Ascending aorta (tissue), 2 donors: ENCODE measurements at regions not wholly inside any gene's neighbourhood (a gene's known extent, or its start where the extent isn't known, plus 50 kb on each side); places are given as distances from the start of the nearest gene placed in this dataset.
A peak's percentile ranks its signal among the peaks of the same experiment; 100 is the strongest.

ENCODE experiments used
- DNase-seq, 2 donors: peaks; one replicate each; pipeline ENCODE4 v3.0.0-alpha.2; 2019; ENCODE audit warnings: low spot score in 2 of 2
- H3K27ac ChIP-seq, 2 donors: fragments of 200-600 bp; sonication (generic); one replicate each; pipeline ENCODE4 v1.5.1; 2016 to 2017; ENCODE audit warnings: mild to moderate bottlenecking in 1 of 2
- H3K27me3 ChIP-seq: fragments of 200-600 bp; sonication (generic); one replicate; pipeline ENCODE4 v1.5.1; 2017
- H3K36me3 ChIP-seq, 2 donors: fragments of 200-600 bp; sonication (generic); one replicate each; pipeline ENCODE4 v1.5.1; 2016
- H3K4me1 ChIP-seq, 2 donors: fragments of 200-600 bp; sonication (generic); one replicate each; pipeline ENCODE4 v1.5.1; 2016 to 2017; ENCODE audit warnings: mild to moderate bottlenecking in 1 of 2
- H3K4me3 ChIP-seq, 2 donors: fragments of 200-600 bp; sonication (generic); one replicate each; pipeline ENCODE4 v1.5.1; 2016 to 2017; ENCODE audit warnings: mild to moderate bottlenecking in 1 of 2
- H3K9me3 ChIP-seq, 2 donors: fragments of 200-600 bp; sonication (generic); one replicate each; pipeline ENCODE4 v1.5.1; 2016
- intact Hi-C: fragments of 100-400 bp; cut with DNase I; formaldehyde crosslinking; loops from one replicate; pipeline ENCODE4 v1.15.1; 2023
- TF ChIP-seq, protein P1 (sequence below), 3 experiments: fragments of 200-600 bp in 2 of 3; fragments of 450-650 bp in 1 of 3; sonication (generic) in 2 of 3; IDR thresholded peaks; one replicate each; pipeline ENCODE4 v1.5.1; 2016 to 2019; ENCODE audit warnings: antibody characterized with exemption in 3 of 3, mild to moderate bottlenecking in 1 of 3, moderate library complexity in 1 of 3

DNA sequence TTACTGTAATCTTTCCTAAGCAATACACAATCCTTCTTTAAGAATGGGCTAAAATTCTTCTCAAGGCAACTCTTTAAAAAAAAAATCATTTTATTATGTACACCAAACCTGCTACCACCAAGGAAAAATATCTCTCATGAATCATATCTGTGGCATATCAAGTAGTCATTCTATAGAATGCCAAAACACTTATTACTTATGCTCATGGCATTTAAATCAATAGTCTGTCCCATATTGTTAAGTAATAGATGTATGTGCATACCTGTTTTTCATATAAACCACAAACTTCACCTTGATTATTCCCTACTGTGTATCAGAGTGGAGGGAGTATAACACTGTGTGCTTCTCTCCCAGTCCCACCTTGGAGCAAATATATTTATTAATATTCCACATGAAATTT, 95.8 kb upstream of the SETBP1 start:
- no peak for DNase-seq
- Histone ChIP-seq H3K4me3 (no peak overlapping the region), H3K9me3 (no peaks in the 10 kb centered on the region), H3K27me3 (no peaks in the 10 kb centered on the region), H3K27ac (no peak overlapping the region), H3K36me3 (no peaks in the 10 kb centered on the region), H3K4me1 (peaks cover 9 to 21% of the 10 kb centered on the region in 2 donors)
- intact Hi-C loops = loop anchor here (10.0 kb wide), 1 partner anchor 660 kb away; no protein-coding TSS in a partner anchor
- TF ChIP-seq, protein P1, sequence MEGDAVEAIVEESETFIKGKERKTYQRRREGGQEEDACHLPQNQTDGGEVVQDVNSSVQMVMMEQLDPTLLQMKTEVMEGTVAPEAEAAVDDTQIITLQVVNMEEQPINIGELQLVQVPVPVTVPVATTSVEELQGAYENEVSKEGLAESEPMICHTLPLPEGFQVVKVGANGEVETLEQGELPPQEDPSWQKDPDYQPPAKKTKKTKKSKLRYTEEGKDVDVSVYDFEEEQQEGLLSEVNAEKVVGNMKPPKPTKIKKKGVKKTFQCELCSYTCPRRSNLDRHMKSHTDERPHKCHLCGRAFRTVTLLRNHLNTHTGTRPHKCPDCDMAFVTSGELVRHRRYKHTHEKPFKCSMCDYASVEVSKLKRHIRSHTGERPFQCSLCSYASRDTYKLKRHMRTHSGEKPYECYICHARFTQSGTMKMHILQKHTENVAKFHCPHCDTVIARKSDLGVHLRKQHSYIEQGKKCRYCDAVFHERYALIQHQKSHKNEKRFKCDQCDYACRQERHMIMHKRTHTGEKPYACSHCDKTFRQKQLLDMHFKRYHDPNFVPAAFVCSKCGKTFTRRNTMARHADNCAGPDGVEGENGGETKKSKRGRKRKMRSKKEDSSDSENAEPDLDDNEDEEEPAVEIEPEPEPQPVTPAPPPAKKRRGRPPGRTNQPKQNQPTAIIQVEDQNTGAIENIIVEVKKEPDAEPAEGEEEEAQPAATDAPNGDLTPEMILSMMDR (IDR thresholded peaks at IDR 0.05) = no peak

DNA sequence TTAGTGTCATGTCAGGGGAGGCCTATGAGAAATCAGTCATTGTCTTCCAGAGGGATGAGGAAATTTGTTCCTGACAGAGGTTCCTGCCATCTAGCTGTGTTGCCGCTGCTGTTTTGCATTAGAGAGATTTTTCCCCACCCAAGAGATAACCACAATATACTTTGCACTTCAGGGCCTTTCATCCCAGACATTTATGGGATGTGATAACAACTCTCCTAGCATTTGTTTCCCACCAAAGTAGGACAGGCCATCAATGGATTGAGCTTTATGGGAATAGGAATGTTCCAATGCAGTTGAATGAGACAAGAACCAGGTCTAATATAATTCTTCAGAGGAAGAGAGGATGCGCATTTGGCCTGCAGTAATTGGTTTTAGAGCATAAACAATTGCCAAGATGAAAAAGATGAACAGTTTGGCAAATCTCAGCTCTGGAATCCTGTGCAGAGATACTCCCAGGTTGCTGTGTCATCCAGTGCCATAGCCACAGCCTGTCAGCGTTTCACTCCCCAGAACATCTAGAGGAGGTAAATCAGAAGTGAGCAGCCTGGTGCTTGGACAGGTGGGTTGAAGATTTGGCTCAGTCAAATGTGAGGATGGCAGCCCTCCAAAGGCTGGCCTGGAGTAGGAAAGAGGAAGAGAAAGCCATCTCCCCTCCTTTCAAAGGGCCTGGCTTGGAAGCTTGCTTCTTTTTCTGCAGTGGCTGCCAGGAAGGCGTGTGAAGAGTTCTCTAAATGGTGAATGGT, 93.7 kb upstream of the SETBP1 start:
- Histone ChIP-seq H3K9me3 (no peaks in the 10 kb centered on the region), H3K27ac (no peak overlapping the region), H3K4me3 (no peak overlapping the region), H3K4me1 (peaks cover 3 to 26% of the 10 kb centered on the region in 2 donors), H3K27me3 (no peaks in the 10 kb centered on the region), H3K36me3 (no peaks in the 10 kb centered on the region)
- intact Hi-C loops = loop anchor here (10.0 kb wide), 1 partner anchor 658 kb away; no protein-coding TSS in a partner anchor
- no peak for DNase-seq
- TF ChIP-seq, protein P1 (IDR thresholded peaks at IDR 0.05) = no peak

DNA sequence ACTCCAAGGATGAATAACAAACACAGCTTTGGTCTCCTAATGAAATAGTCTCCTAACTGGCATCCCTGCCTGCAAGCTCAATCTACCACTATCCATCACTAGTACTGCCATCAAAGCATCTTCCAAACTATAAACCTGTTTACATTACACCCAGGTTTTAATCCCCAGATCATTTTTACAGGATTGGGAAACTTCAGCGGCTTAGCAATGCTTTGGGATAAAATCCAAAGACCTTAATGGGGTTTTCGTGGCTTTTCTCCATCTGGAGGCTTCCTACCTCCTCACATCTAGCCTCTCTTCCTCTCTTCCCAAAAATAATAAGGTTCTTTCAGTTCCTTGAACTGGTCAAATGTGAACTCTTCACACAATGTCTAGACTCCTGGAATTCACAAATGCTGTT, 92.2 kb upstream of the SETBP1 start:
- intact Hi-C loops = loop anchor here (10.0 kb wide), 1 partner anchor 656 kb away; no protein-coding TSS in a partner anchor
- DNase-seq = no peak
- peak overlapping the region; percentile 80 to 87 for H3K27ac ChIP-seq
- H3K36me3 ChIP-seq = no peaks in the 10 kb centered on the region
- TF ChIP-seq, protein P1 (IDR thresholded peaks at IDR 0.05) = no peak
- peaks cover 3 to 30% of the 10 kb centered on the region in 2 donors for H3K4me1 ChIP-seq
- no peaks in the 10 kb centered on the region for H3K27me3 ChIP-seq
- no peak overlapping the region for H3K4me3 ChIP-seq
- H3K9me3 ChIP-seq = no peaks in the 10 kb centered on the region

DNA sequence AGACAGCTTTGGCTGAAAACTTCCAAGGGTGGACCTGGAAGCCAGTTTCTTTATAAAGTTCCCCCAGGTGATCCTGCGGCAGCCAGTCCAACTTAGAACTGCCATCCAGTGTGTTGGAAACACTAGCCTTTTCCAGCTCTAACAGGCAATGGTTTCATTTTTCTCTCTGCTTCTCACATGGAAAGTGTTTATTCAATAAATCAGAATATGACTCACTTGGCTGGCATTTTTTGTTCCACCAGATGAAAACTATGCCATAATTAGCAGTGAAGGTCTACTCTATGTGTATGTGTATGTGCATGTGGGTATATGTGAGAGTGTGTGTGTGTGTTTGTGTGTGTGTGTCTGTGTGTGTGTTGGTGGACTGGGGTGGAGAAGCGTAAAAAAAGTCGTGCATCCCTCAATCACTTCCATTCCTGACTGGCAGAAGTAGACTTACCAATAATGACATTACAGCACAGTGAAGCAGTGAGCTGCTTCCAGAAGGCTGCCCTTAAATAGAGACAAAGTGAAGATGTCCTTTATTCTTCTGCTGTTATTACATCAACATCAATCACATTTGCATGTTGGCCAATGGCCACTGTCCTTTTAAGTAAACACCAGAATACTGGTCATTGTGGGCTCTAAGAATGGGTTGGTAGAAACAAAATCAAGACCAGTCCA, 90.9 kb upstream of the SETBP1 start:
- H3K4me3 ChIP-seq = no peak overlapping the region
- DNase-seq = no peak
- H3K27me3 ChIP-seq = no peaks in the 10 kb centered on the region
- H3K9me3 ChIP-seq = no peaks in the 10 kb centered on the region
- peak overlapping the region; percentile 80 to 87 for H3K27ac ChIP-seq
- no peaks in the 10 kb centered on the region for H3K36me3 ChIP-seq
- TF ChIP-seq, protein P1 (IDR thresholded peaks at IDR 0.05) = no peak
- intact Hi-C loops = loop anchor here (5.0 to 10.0 kb wide), 6 partner anchors 205 to 1035 kb away; no protein-coding TSS in a partner anchor
- peaks cover 6 to 37% of the 10 kb centered on the region in 2 donors for H3K4me1 ChIP-seq

DNA sequence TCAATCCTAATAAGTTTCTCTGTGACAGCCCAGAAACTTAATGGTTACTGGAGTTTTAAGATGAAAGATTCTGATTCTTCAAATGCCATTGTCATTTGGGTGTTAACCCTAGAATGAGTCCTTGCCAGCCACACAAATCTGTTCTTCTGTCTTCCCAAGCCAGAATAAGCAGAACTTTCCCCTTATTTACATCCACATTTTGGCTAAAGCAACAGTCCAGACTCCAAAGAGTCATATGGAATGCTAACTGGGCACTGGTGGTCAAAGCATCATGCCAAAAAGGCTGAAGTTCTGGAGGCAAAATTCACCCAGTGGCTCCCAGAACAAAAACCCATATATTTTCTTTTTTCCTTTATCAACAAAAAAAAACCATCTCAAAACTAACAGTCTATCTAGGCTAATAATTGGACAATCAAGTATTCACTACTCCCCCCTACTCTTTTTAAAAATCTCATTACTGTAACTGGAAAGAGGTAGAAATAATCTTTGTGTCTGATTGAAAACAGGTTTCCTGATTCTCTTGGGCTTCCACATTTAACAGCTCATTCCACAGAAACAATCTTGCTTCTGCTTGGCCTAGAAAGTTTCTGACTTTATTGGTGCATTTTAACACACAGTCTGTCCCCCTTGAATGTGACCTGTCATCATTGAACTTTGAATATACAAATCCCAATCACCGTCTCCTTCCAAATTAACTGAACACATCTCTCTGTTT, 89.6 kb upstream of the SETBP1 start:
- peak overlapping the region; percentile 80 to 87 for H3K27ac ChIP-seq
- no peaks in the 10 kb centered on the region for H3K36me3 ChIP-seq
- TF ChIP-seq, protein P1 (IDR thresholded peaks at IDR 0.05) = no peak
- no peak overlapping the region for H3K4me3 ChIP-seq
- no peak for DNase-seq
- H3K27me3 ChIP-seq = no peaks in the 10 kb centered on the region
- peaks cover 7 to 45% of the 10 kb centered on the region in 2 donors for H3K4me1 ChIP-seq
- intact Hi-C loops = loop anchor here (5.0 to 10.0 kb wide), 5 partner anchors 204 to 1034 kb away; no protein-coding TSS in a partner anchor
- H3K9me3 ChIP-seq = no peaks in the 10 kb centered on the region
